Nephron (organoid): ENCODE measurements at regions not wholly inside any gene's neighbourhood (a gene's known extent, or its start where the extent isn't known, plus 50 kb on each side); places are given as distances from the start of the nearest gene placed in this dataset.
"Not testable (repeated sequence)": the region's sequence is repeated elsewhere in the genome, so short reads cannot be mapped to it uniquely, and the experiment has no call there.

Experiments used
- H3K27ac Mint-ChIP-seq, 3 experiments: 2 replicates each; pipeline ENCODE4 v1.8.0; 2020; ENCODE audit warnings: mixed read lengths in 3 of 3, mild to moderate bottlenecking in 2 of 3, moderate library complexity in 1 of 3
- H3K27me3 Mint-ChIP-seq: 2 replicates; pipeline ENCODE4 v1.8.0; 2021; ENCODE audit warnings: low read depth, mild to moderate bottlenecking, moderate library complexity, mixed read lengths
- H3K36me3 Mint-ChIP-seq: 2 replicates; pipeline ENCODE4 v1.8.0; 2020; ENCODE audit warnings: low read depth, mixed read lengths
- H3K4me1 Mint-ChIP-seq: 2 replicates; pipeline ENCODE4 v1.8.0; 2020; ENCODE audit warnings: mixed read lengths
- H3K4me3 Mint-ChIP-seq, 3 experiments: 2 replicates each; pipeline ENCODE4 v1.8.0; 2020; ENCODE audit warnings: mild to moderate bottlenecking in 3 of 3, mixed read lengths in 3 of 3, moderate library complexity in 2 of 3
- H3K9me3 Mint-ChIP-seq: 2 replicates; pipeline ENCODE4 v1.8.0; 2020; ENCODE audit warnings: mixed read lengths
- TF ChIP-seq, protein P1 (sequence below), 3 experiments: fragments of 200-600 bp; sonication (generic); IDR thresholded peaks; one replicate each; pipeline ENCODE4 v1.5.0; 2021; ENCODE audit warnings: antibody characterized with exemption in 3 of 3; ENCODE audit not compliant: unreplicated experiment in 3 of 3

DNA sequence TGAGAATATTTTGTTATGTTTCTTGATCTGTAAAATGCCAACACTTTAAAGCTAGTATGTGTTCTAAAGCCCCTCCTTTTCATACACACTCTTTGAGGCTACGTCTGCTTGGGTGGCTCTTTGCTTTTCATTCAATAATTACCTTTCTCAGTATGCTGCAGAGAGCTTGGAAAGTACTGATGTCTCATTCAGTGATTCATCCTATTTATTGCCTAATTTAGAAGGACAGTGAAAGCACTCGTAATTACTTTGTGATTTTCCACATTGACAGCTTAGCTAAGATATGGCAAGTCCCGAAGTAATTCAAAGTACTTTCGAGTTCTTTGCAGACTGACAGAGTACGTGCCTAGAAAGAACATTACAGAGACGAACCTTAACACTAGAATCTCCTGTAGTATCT, 57.2 kb downstream of the BMP15 start:
- no peaks in the 10 kb centered on the region for H3K27me3 Mint-ChIP-seq
- no peaks in the 10 kb centered on the region for H3K4me1 Mint-ChIP-seq
- no peaks in the 10 kb centered on the region for H3K36me3 Mint-ChIP-seq
- H3K9me3 Mint-ChIP-seq = no peaks in the 10 kb centered on the region
- peak overlapping the region; percentile 91 to 92 (median 91) for H3K27ac Mint-ChIP-seq
- TF ChIP-seq, protein P1, sequence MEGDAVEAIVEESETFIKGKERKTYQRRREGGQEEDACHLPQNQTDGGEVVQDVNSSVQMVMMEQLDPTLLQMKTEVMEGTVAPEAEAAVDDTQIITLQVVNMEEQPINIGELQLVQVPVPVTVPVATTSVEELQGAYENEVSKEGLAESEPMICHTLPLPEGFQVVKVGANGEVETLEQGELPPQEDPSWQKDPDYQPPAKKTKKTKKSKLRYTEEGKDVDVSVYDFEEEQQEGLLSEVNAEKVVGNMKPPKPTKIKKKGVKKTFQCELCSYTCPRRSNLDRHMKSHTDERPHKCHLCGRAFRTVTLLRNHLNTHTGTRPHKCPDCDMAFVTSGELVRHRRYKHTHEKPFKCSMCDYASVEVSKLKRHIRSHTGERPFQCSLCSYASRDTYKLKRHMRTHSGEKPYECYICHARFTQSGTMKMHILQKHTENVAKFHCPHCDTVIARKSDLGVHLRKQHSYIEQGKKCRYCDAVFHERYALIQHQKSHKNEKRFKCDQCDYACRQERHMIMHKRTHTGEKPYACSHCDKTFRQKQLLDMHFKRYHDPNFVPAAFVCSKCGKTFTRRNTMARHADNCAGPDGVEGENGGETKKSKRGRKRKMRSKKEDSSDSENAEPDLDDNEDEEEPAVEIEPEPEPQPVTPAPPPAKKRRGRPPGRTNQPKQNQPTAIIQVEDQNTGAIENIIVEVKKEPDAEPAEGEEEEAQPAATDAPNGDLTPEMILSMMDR (IDR thresholded peaks at IDR 0.05; ENCODE audit: unreplicated experiment in 3 of 3) = no peak
- no peak overlapping the region for H3K4me3 Mint-ChIP-seq

- peak overlapping the region; percentile 91 to 92 (median 91) for H3K27ac Mint-ChIP-seq
- not testable (repeated sequence) for H3K9me3 Mint-ChIP-seq, H3K4me1 Mint-ChIP-seq, H3K27me3 Mint-ChIP-seq, H3K4me3 Mint-ChIP-seq, H3K36me3 Mint-ChIP-seq
These were observed 58.5 kb downstream of the BMP15 start for GRCh38 chrX:50968871-50969635.

GRCh38 chrX:50971395-50971794, 60.9 kb downstream of the BMP15 start:
- TF ChIP-seq, protein P1 (IDR thresholded peaks at IDR 0.05; ENCODE audit: unreplicated experiment in 3 of 3) = no peak
- Mint-ChIP-seq H3K9me3 (no peaks in the 10 kb centered on the region), H3K4me1 (no peaks in the 10 kb centered on the region), H3K27me3 (no peaks in the 10 kb centered on the region), H3K27ac (peak overlapping the region; percentile 65 to 87 (median 78)), H3K4me3 (no peak overlapping the region), H3K36me3 (no peaks in the 10 kb centered on the region)

GRCh38 chrX:50973199-50973598, 62.7 kb downstream of the BMP15 start:
- no peaks in the 10 kb centered on the region for H3K4me1 Mint-ChIP-seq
- no peaks in the 10 kb centered on the region for H3K9me3 Mint-ChIP-seq
- H3K27me3 Mint-ChIP-seq = no peaks in the 10 kb centered on the region
- H3K4me3 Mint-ChIP-seq = no peak overlapping the region
- no peak overlapping the region for H3K27ac Mint-ChIP-seq
- TF ChIP-seq, protein P1 (IDR thresholded peaks at IDR 0.05; ENCODE audit: unreplicated experiment in 3 of 3) = no peak
- no peaks in the 10 kb centered on the region for H3K36me3 Mint-ChIP-seq

DNA sequence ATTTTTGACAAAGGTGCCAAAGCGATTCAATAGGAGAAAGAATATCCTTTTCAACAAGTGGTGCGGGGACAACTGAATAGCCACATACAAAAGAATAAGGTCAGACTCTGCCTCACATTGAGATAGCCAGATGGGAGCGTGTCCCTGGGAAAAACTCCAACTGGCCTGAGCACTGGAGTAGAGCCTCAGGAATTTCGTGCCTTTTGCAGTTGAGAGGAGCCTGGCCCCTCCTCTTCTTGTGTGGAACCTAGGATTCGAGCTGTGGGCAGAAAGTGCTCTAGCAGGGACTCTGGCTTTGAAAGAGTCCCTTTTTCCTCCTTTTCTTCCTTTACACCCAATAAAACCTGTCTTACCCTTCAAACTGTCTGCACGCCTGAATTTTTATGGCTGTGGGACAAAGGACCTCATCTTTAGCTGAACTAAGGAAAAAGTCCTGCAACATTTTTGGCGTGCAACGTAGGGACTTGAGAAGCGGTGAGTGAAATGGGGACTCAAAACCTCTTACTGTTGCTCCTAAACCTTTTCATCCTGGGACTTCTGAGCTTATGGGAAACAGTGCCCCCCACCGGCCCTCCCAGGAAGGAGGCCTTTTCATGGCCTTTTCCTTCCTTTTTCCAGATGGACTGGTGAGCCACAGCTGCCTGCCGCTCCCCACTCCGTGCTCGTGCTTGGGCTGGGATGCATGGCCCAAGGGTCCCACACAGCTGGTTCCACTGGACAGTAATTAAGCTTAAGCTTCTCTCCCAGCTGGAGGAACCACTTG, 68.6 kb downstream of the BMP15 start:
- TF ChIP-seq, protein P1 (IDR thresholded peaks at IDR 0.05; ENCODE audit: unreplicated experiment in 3 of 3) = no peak
- H3K4me1 Mint-ChIP-seq = no peaks in the 10 kb centered on the region
- no peaks in the 10 kb centered on the region for H3K36me3 Mint-ChIP-seq
- H3K9me3 Mint-ChIP-seq = no peaks in the 10 kb centered on the region
- H3K27me3 Mint-ChIP-seq = peaks cover 3% of the 10 kb centered on the region
- H3K4me3 Mint-ChIP-seq = no peak overlapping the region
- peak overlapping the region in 1 of 3 experiments; percentile 50 for H3K27ac Mint-ChIP-seq

DNA sequence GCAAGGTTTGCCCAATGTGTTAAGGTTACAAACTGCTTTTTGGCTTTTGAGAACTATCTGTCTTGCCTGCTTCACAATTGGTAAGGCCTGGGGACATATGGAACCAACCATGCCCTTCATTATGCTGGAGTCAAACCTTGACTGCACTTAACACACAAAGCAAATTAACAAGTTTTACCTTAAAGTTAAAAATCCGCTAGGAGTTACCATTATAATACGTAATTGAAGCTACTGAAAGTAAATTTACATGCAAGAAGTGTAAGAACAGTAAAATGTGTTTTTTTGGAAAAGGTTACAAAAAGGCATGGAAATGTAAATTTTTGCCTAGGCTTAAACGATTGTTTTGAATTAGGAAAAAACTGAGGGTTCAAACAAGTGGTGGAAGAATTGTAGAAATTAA, 69.7 kb downstream of the BMP15 start:
- Mint-ChIP-seq H3K4me3 (no peak overlapping the region), H3K9me3 (no peaks in the 10 kb centered on the region), H3K4me1 (no peaks in the 10 kb centered on the region), H3K27ac (peak overlapping the region in 1 of 3 experiments; percentile 50), H3K36me3 (no peaks in the 10 kb centered on the region), H3K27me3 (peaks cover 3% of the 10 kb centered on the region)
- TF ChIP-seq, protein P1 (IDR thresholded peaks at IDR 0.05; ENCODE audit: unreplicated experiment in 3 of 3) = no peak
